ENCODE measurements at regions not wholly inside any gene's neighbourhood (a gene's known extent, or its start where the extent isn't known, plus 50 kb on each side); places are given as distances from the start of the nearest gene placed in this dataset.
A peak's percentile ranks its signal among the peaks of the same experiment; 100 is the strongest.

DNA sequence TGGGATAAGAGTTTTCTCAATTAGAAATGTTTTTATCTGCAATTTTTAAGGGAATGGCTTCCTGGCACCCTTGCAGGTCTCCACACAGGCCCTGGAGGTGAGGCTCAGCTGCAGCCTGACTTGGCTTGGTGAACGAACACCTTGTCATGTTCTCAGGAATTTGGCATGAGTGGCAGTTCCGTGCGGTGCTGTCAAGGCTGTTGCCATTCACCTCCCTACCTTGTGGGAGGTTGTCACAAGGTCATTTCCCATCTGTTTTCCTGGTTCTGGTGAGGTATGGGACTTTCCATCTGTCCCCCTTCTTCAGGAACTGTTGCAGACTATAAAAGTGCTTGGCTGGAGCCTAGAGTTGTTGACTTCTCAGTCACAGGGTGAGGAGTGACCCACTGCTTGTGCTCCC lies 82.9 kb downstream of the ELOVL4 start:
- peak; percentile 70 to 88 (median 80) for DNase-seq
- WGBS, 2 donors = 20 to 21% methylated on average over 3 of the region's 3 CpGs
- Histone ChIP-seq H3K36me3 (replicated peaks in 1 of 2; ENCODE audit: insufficient read depth in 1 of 2, low read depth in 2 of 2) (no peaks in the 10 kb centered on the region), H3K27me3 (no peaks in the 10 kb centered on the region), H3K4me3 (no peak overlapping the region), H3K9me3 (no peaks in the 10 kb centered on the region), H3K4me1 (peaks cover 49% of the 10 kb centered on the region), H3K27ac (peak overlapping the region; percentile 13 to 67 (median 30))
- peak in 1 of 3 donors; percentile 19 for TF ChIP-seq POLR2A (IDR thresholded peaks at IDR 0.05)
- TF ChIP-seq, protein P1, sequence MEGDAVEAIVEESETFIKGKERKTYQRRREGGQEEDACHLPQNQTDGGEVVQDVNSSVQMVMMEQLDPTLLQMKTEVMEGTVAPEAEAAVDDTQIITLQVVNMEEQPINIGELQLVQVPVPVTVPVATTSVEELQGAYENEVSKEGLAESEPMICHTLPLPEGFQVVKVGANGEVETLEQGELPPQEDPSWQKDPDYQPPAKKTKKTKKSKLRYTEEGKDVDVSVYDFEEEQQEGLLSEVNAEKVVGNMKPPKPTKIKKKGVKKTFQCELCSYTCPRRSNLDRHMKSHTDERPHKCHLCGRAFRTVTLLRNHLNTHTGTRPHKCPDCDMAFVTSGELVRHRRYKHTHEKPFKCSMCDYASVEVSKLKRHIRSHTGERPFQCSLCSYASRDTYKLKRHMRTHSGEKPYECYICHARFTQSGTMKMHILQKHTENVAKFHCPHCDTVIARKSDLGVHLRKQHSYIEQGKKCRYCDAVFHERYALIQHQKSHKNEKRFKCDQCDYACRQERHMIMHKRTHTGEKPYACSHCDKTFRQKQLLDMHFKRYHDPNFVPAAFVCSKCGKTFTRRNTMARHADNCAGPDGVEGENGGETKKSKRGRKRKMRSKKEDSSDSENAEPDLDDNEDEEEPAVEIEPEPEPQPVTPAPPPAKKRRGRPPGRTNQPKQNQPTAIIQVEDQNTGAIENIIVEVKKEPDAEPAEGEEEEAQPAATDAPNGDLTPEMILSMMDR (IDR thresholded peaks at IDR 0.05) = no peak
- intact Hi-C loops (cut with DNase I) = no loop called here
- peak; percentile 85 for ATAC-seq

DNA sequence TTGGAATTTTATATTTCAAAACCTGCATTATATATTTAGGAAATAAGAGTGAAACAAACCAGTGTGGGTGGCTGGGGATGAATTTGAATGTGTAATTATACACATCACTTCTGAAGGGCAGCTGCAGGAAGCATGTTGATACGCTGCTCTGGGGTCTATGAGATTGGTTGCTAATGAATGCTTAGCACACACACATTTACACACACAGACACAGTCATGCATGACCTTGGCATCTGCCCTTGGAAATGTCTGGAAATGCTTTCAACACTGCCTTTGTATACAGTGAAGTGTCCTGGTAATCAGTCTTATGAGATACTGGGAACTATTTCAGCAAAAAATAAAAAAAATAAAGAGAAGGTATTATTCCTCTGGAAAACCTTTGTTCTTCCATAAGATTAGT lies 83.4 kb downstream of the ELOVL4 start:
- Histone ChIP-seq H3K27me3 (no peaks in the 10 kb centered on the region), H3K9me3 (no peaks in the 10 kb centered on the region), H3K4me3 (no peak overlapping the region), H3K4me1 (peaks cover 45% of the 10 kb centered on the region), H3K27ac (peak overlapping the region; percentile 9 to 67 (median 34)), H3K36me3 (replicated peaks in 1 of 2; ENCODE audit: insufficient read depth in 1 of 2, low read depth in 2 of 2) (no peaks in the 10 kb centered on the region)
- 50 to 82% methylated on average over 1 of the region's 1 CpG for WGBS, 2 donors
- intact Hi-C loops (cut with DNase I) = no loop called here
- ATAC-seq (no peak), DNase-seq (no peak)
- TF ChIP-seq, protein P1 (IDR thresholded peaks at IDR 0.05) = no peak
- TF ChIP-seq POLR2A (IDR thresholded peaks at IDR 0.05) = no peak

DNA sequence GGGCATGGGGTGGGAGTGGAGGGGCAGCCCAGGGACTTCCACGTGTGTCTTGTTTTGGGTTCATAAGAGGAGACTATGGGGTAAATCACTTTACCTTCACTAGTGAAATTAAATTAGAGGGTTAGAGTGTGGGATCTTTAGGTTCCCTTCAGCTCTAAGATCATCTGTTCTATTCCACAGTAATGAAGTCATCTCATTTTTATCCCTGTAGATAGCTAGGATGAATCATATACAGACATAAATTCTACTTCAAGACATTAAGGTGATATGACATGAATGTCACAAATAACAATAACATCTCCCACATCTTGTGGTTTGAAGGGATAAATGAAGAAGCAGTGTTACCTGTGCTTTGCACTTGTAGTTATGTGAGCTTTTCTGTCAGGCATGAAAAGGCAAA lies 83.8 kb downstream of the ELOVL4 start:
- no peak for TF ChIP-seq POLR2A (IDR thresholded peaks at IDR 0.05)
- TF ChIP-seq, protein P1 (IDR thresholded peaks at IDR 0.05) = no peak
- no peak overlapping the region for H3K4me3 ChIP-seq
- no peaks in the 10 kb centered on the region for H3K9me3 ChIP-seq
- no peak for ATAC-seq
- no peaks in the 10 kb centered on the region for H3K27me3 ChIP-seq
- DNase-seq = no peak
- H3K4me1 ChIP-seq = peaks cover 41% of the 10 kb centered on the region
- peak overlapping the region in 3 of 4 donors; percentile 27 to 67 (median 41) for H3K27ac ChIP-seq
- intact Hi-C loops (cut with DNase I) = no loop called here
- no peaks in the 10 kb centered on the region for H3K36me3 ChIP-seq (replicated peaks in 1 of 2; ENCODE audit: insufficient read depth in 1 of 2, low read depth in 2 of 2)
- WGBS, 2 donors = 67 to 100% methylated on average over 1 of the region's 1 CpG

DNA sequence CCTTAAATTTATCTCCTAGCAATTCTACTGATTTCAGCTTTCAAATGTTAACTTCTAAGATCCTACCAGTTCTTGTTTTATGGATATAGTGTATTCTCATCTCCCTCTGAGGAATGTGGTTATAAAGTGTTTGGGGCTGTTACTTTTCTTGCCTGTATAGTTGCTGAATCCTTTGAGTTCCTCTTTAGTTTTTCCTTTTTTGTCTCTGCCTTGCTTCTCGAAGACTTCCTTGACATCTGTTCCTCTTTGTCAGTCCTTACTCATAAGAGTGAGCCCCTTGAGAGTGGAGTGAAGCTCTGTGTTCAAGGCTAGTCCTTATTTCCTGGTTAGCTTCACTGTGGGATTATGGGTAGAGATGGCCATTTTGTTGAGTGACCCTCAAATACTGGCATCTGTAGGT lies 84.6 kb downstream of the ELOVL4 start:
- H3K27me3 ChIP-seq = no peaks in the 10 kb centered on the region
- intact Hi-C loops (cut with DNase I) = no loop called here
- H3K4me3 ChIP-seq = no peak overlapping the region
- ATAC-seq = no peak
- H3K27ac ChIP-seq = no peak overlapping the region
- H3K36me3 ChIP-seq (replicated peaks in 1 of 2; ENCODE audit: insufficient read depth in 1 of 2, low read depth in 2 of 2) = no peaks in the 10 kb centered on the region
- 67 to 94% methylated on average over 1 of the region's 1 CpG for WGBS, 2 donors
- DNase-seq = no peak
- H3K9me3 ChIP-seq = no peaks in the 10 kb centered on the region
- H3K4me1 ChIP-seq = peaks cover 32% of the 10 kb centered on the region
- TF ChIP-seq, protein P1 (IDR thresholded peaks at IDR 0.05) = no peak
- no peak for TF ChIP-seq POLR2A (IDR thresholded peaks at IDR 0.05)

DNA sequence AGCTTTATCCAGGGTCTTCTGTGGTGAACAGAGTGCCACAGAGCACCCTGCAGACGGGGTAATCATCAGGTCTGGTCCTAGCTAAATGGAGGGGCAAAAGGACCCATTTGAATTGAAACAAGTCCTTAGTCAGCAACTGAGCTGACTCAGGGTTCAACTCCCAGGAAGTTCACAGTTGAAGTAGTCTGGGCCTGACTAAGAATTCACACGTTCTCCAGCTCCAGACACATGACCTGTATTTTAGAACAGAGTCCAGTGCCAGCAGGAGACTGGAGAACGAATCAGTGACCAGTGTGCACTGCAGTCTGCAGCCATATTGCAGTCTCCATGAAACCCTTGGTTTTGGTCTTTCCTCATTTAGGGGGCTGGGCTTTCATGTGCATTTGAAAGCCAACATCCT lies 85.2 kb downstream of the ELOVL4 start:
- Histone ChIP-seq H3K36me3 (replicated peaks in 1 of 2; ENCODE audit: insufficient read depth in 1 of 2, low read depth in 2 of 2) (no peaks in the 10 kb centered on the region), H3K27me3 (no peaks in the 10 kb centered on the region), H3K27ac (no peak overlapping the region), H3K9me3 (no peaks in the 10 kb centered on the region), H3K4me1 (peaks cover 29% of the 10 kb centered on the region), H3K4me3 (no peak overlapping the region)
- no peak for ATAC-seq
- WGBS, 2 donors = 89 to 94% methylated on average over 3 of the region's 3 CpGs
- intact Hi-C loops (cut with DNase I) = no loop called here
- no peak for DNase-seq
- TF ChIP-seq, protein P1 (IDR thresholded peaks at IDR 0.05) = no peak
- TF ChIP-seq POLR2A (IDR thresholded peaks at IDR 0.05) = no peak

Measured in body of pancreas (tissue), 4 donors.